DND-41 (cell line): ENCODE measurements at regions not wholly inside any gene's neighbourhood (a gene's known extent, or its start where the extent isn't known, plus 50 kb on each side); places are given as distances from the start of the nearest gene placed in this dataset.

Experiments
- ATAC-seq: fragments of 200-7000 bp; cut with Tn5 transposase; 3 replicates; pipeline ENCODE4 v1.9.1; 2021; ENCODE audit warnings: low read depth; ENCODE audit not compliant: insufficient read depth
- DNase-seq: peaks from one replicate; pipeline ENCODE4 v3.0.0-alpha.2; 2020
- H2AFZ ChIP-seq: 2 replicates; pipeline ENCODE4 v1.6.0; 2012; ENCODE audit warnings: low read depth, low read length
- H3K27ac ChIP-seq: 2 replicates; pipeline ENCODE4 v1.5.1; 2012; ENCODE audit warnings: low read length, inconsistent platforms
- H3K27me3 ChIP-seq: fragments of 200-600 bp; sonication (generic); 2 replicates; pipeline ENCODE4 v1.6.0; 2012; ENCODE audit warnings: low read length, mild to moderate bottlenecking, inconsistent platforms; ENCODE audit not compliant: insufficient read depth, poor library complexity
- H3K36me3 ChIP-seq: 2 replicates; pipeline ENCODE4 v1.5.1; 2012; ENCODE audit warnings: low read length, inconsistent platforms; ENCODE audit not compliant: insufficient read depth
- H3K4me1 ChIP-seq: 2 replicates; pipeline ENCODE4 v1.5.1; 2012; ENCODE audit warnings: mild to moderate bottlenecking, low read length; ENCODE audit not compliant: insufficient read depth
- H3K4me2 ChIP-seq: 2 replicates; pipeline ENCODE4 v1.6.0; 2012; ENCODE audit warnings: mild to moderate bottlenecking, moderate library complexity, low read length, inconsistent platforms; ENCODE audit not compliant: insufficient read depth
- H3K4me3 ChIP-seq, 2 experiments: fragments of 200-600 bp in 1 of 2; shearing (Covaris generic) in 1 of 2; 2 replicates each; pipeline ENCODE4 v1.5.1; 2012 to 2016; ENCODE audit warnings: inconsistent platforms in 2 of 2, low read length in 2 of 2, mild to moderate bottlenecking in 2 of 2, low read depth in 1 of 2, moderate library complexity in 1 of 2
- H3K79me2 ChIP-seq: 2 replicates; pipeline ENCODE4 v1.6.0; 2012; ENCODE audit warnings: low read length, inconsistent platforms; ENCODE audit not compliant: insufficient read depth
- H3K9ac ChIP-seq: 2 replicates; pipeline ENCODE4 v1.6.0; 2012; ENCODE audit warnings: low read depth, mild to moderate bottlenecking, inconsistent platforms, low read length, moderate library complexity
- H3K9me3 ChIP-seq: 2 replicates; pipeline ENCODE4 v1.5.1; 2012; ENCODE audit warnings: low read length, moderate library complexity, mild to moderate bottlenecking, inconsistent platforms; ENCODE audit not compliant: insufficient read depth, severe bottlenecking
- H4K20me1 ChIP-seq: 2 replicates; pipeline ENCODE4 v1.6.0; 2012; ENCODE audit warnings: low read length; ENCODE audit not compliant: insufficient read depth
- EZH2 ChIP-seq: IDR thresholded peaks from 3 replicates; pipeline ENCODE4 v1.6.1; 2012; ENCODE audit warnings: borderline replicate concordance, low read depth, mild to moderate bottlenecking, moderate library complexity, low read length, inconsistent platforms; ENCODE audit not compliant: severe bottlenecking
- TF ChIP-seq, protein P1 (sequence below): IDR thresholded peaks from 2 replicates; pipeline ENCODE4 v1.5.1; 2012; ENCODE audit warnings: borderline replicate concordance, low read length, moderate library complexity, mild to moderate bottlenecking; ENCODE audit not compliant: poor library complexity, severe bottlenecking; ENCODE audit errors: extremely low read depth

DNA sequence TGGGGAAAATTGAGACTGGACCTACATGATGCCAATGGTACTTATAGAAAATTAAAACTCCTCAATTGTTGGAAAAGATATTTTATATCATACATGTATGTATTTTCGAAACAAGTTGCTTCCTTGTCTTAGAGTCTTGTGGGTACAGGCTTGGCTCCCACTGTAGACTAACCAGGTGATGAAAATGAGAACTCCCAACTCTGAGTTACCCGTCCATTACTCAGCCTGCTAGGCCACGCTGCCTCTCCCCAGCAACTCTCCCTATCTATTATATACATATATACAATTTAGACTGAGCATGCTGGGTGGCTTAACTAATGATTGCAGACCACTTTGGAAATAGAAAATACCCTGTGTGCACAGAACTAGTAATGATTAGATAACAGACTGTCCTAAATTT, 628.7 kb downstream of the LMO4 start:
- DNase-seq = no peak
- Histone ChIP-seq H2AFZ (no peak overlapping the region), H3K4me2 (no peak overlapping the region), H3K9ac (no peak overlapping the region), H3K27me3 (peaks cover 2% of the 10 kb centered on the region), H3K4me1 (no peaks in the 10 kb centered on the region), H3K36me3 (no peaks in the 10 kb centered on the region), H3K79me2 (no peaks in the 10 kb centered on the region), H3K4me3 (no peak overlapping the region), H4K20me1 (no peaks in the 10 kb centered on the region), H3K27ac (no peak overlapping the region), H3K9me3 (no peaks in the 10 kb centered on the region)
- ATAC-seq = no peak
- no peak for TF ChIP-seq EZH2
- TF ChIP-seq, protein P1, sequence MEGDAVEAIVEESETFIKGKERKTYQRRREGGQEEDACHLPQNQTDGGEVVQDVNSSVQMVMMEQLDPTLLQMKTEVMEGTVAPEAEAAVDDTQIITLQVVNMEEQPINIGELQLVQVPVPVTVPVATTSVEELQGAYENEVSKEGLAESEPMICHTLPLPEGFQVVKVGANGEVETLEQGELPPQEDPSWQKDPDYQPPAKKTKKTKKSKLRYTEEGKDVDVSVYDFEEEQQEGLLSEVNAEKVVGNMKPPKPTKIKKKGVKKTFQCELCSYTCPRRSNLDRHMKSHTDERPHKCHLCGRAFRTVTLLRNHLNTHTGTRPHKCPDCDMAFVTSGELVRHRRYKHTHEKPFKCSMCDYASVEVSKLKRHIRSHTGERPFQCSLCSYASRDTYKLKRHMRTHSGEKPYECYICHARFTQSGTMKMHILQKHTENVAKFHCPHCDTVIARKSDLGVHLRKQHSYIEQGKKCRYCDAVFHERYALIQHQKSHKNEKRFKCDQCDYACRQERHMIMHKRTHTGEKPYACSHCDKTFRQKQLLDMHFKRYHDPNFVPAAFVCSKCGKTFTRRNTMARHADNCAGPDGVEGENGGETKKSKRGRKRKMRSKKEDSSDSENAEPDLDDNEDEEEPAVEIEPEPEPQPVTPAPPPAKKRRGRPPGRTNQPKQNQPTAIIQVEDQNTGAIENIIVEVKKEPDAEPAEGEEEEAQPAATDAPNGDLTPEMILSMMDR = no peak

DNA sequence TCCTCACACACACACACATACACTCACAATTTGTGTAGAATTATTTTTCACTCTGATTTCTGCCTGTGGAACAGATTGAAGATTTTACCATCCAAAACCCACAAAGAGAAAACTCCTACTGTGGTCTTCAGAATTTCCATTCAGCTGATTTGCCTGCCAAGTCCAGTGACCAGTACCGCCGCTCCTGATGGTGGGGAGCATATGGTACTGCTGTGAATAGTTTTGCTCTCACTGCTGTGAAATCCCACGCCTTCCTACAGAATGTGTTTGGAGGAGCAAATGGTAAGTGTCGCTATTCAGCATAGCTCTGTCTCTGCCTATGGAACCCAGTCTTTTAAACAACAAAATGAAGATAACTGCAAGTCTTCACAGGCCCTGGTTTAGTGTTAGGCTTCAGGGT, 629.5 kb downstream of the LMO4 start:
- ATAC-seq (no peak), DNase-seq (no peak)
- no peak overlapping the region for H3K4me2 ChIP-seq
- H3K79me2 ChIP-seq = no peaks in the 10 kb centered on the region
- H3K9me3 ChIP-seq = no peaks in the 10 kb centered on the region
- H3K27me3 ChIP-seq = peaks cover 2% of the 10 kb centered on the region
- no peaks in the 10 kb centered on the region for H3K36me3 ChIP-seq
- H3K27ac ChIP-seq = no peak overlapping the region
- no peak for TF ChIP-seq EZH2
- TF ChIP-seq, protein P1 = no peak
- H2AFZ ChIP-seq = no peak overlapping the region
- no peak overlapping the region for H3K4me3 ChIP-seq
- no peaks in the 10 kb centered on the region for H4K20me1 ChIP-seq
- H3K9ac ChIP-seq = no peak overlapping the region
- no peaks in the 10 kb centered on the region for H3K4me1 ChIP-seq

DNA sequence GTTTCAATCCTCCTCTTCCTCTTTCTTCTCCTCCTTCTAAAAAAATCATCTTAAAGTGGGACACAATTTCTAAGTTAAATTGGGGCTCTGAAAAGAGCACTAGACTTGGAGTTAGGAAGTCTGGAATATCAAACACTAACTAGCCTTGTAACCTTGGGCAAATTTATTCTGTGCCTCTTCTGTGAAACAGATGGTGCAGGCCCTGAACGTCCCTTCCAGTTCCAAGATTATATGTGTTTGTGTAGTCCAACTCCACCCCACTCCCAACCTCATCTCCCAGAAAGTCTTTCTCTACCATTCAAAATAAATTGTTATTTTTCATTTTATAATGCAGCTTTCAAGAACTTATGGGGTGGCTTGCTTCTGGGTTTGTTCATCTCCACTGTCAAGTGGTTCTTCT, 630.0 kb downstream of the LMO4 start:
- H2AFZ ChIP-seq = no peak overlapping the region
- H3K9ac ChIP-seq = no peak overlapping the region
- TF ChIP-seq, protein P1 = no peak
- TF ChIP-seq EZH2 = no peak
- no peaks in the 10 kb centered on the region for H3K79me2 ChIP-seq
- H3K27ac ChIP-seq = no peak overlapping the region
- H4K20me1 ChIP-seq = no peaks in the 10 kb centered on the region
- H3K9me3 ChIP-seq = no peaks in the 10 kb centered on the region
- no peak overlapping the region for H3K4me3 ChIP-seq
- H3K4me2 ChIP-seq = no peak overlapping the region
- ATAC-seq = no peak
- no peaks in the 10 kb centered on the region for H3K4me1 ChIP-seq
- H3K27me3 ChIP-seq = peaks cover 2% of the 10 kb centered on the region
- no peaks in the 10 kb centered on the region for H3K36me3 ChIP-seq
- DNase-seq = no peak

DNA sequence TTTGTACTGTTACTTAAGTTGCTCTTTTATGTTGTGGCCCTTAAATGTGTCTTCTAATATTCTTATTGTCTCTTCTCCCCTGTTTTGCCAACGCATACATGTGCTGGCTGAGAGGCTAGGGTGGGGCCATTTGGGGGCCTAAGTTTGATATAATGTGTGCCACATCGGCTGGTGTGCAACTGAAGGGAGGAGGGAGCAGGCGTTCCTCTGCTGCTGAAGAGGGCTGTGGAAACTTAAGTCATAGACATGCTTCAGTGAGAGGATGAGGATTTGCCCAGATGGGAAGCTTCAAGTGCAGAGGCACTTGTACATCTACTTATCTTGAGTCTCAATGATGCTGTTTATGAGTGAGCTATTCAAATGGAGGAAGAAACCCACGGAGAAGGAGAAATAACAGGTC, 630.6 kb downstream of the LMO4 start:
- Histone ChIP-seq H3K27me3 (peaks cover 7% of the 10 kb centered on the region), H3K4me2 (no peak overlapping the region), H3K9me3 (no peaks in the 10 kb centered on the region), H4K20me1 (no peaks in the 10 kb centered on the region), H3K4me3 (no peak overlapping the region), H3K4me1 (no peaks in the 10 kb centered on the region), H3K27ac (no peak overlapping the region), H3K9ac (no peak overlapping the region), H2AFZ (no peak overlapping the region), H3K79me2 (no peaks in the 10 kb centered on the region), H3K36me3 (no peaks in the 10 kb centered on the region)
- no peak for ATAC-seq
- no peak for DNase-seq
- TF ChIP-seq, protein P1 = no peak
- no peak for TF ChIP-seq EZH2
